ENCODE measurements at regions not wholly inside any gene's neighbourhood (a gene's known extent, or its start where the extent isn't known, plus 50 kb on each side); places are given as distances from the start of the nearest gene placed in this dataset.
"Not testable (repeated sequence)": the region's sequence is repeated elsewhere in the genome, so short reads cannot be mapped to it uniquely, and the experiment has no call there.

DNA sequence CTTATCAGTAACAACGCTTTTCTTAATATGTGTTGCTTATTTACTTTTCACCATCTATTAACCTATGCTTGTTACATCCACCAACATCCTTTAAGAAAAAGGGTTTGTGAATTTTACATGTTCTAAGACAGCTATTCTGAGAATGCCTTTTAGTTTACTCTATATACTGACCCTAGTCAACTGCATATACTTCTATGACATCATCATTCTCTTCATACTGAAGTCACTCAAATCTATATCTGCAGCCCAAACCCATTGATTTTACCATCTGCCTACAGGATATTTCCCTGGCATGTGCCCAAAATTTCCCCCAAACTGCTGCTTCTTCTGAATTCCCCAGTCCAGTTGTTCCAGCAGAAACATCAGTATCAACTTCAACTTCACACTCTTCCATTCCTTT, 94.6 kb upstream of the FAM204A start:
- no peak for DNase-seq (ENCODE audit: low read depth in 4 of 4, low spot score in 2 of 4)

DNA sequence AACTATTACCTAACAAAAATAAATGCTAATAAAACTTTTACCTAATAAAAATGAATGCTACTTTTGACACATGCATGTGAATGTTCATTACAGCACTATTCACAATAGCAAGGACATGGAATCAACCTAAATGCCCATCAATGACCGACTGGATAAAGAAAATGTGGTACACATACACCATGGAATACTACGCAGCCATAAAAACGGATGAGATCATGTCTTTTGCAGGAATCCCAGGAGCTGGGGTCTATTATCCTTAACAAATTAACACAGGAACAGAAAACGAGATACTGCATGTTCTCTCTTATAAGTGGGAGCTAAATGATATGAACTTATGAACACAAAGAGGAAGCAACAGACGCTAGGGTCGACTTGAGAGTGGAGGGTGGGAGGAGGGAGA, 88.1 kb upstream of the FAM204A start:
- no peak for DNase-seq (ENCODE audit: low read depth in 4 of 4, low spot score in 2 of 4)

DNA sequence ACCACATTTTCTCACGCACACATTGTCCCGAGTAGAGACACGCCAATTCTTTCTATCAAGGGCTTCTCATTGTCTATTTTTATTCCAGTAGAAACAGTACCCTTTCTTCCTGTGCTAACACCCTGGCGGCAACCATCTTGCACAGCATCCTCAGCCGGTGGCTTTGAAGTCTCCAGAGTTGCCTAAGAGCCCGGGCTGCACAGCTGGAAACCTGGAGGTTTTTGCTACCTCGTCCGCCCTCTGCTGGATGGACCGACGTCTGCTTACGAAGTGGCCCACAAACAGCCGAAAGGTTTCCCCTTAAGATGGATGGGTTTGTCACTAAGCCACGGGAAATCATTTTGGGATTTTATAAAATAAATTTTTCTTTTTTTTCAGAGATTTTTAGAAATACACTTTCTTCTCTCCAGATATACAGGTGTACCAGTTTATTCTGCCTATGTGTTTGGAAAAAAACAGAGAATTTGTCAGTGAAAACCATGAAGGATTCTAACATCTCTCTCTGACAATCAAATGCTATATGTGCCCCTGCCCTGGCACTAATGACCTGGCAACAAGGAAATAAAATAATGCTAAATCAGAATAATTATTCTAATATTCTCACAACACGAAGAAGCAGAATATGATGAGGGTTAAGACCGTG, 81.8 kb upstream of the FAM204A start:
- peak; percentile 61 to 83 (median 65) for DNase-seq (ENCODE audit: low read depth in 4 of 4, low spot score in 2 of 4)

- no peak for DNase-seq (ENCODE audit: low read depth in 4 of 4, low spot score in 2 of 4)
These were observed 80.1 kb upstream of the FAM204A start for GRCh38 chr10:118422241-118422640.

DNA sequence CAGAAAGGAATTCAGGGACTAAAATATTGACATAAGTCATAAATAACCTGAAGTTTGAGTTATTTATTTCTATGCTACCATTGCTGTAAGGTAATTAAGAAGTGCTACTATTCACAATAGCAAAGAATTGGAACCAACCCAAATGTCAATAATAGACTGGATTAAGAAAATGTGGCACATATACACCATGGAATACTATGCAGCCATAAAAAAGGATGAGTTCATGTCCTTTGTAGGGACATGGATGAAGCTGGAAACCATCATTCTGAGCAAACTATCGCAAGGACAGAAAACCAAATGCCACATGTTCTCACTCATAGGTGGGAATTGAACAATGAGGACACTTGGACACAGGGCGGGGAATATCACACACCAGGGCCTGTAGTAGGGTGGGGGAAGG, 77.9 kb upstream of the FAM204A start:
- DNase-seq (ENCODE audit: low read depth in 4 of 4, low spot score in 2 of 4): not testable (repeated sequence)

GRCh38 chr10:118412932-118413331, 70.8 kb upstream of the FAM204A start:
- DNase-seq (ENCODE audit: low read depth in 4 of 4, low spot score in 2 of 4): no peak

- DNase-seq (ENCODE audit: low read depth in 4 of 4, low spot score in 2 of 4): no peak
These were observed 70.1 kb upstream of the FAM204A start for GRCh38 chr10:118412132-118412760.

DNA sequence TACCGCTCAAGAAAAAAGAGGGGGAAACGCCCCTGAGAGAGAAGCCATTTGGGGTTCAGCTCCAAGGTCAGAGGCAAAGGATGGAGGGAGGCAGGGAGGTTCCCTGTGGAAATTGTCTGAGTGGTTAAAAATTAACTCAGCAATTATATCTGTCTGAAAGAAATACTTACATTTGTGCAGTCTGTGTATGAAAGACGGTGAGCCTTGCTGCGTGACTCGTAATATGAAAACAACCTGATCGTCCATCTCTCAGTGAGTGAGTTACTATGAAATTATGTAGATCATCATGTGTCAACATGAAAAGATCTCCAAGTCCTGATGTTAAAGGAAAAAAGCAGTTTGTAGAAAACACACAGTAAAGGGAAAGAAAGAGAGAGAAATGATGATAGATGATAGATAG, 67.2 kb upstream of the FAM204A start:
- DNase-seq (ENCODE audit: low read depth in 4 of 4, low spot score in 2 of 4): no peak

DNA sequence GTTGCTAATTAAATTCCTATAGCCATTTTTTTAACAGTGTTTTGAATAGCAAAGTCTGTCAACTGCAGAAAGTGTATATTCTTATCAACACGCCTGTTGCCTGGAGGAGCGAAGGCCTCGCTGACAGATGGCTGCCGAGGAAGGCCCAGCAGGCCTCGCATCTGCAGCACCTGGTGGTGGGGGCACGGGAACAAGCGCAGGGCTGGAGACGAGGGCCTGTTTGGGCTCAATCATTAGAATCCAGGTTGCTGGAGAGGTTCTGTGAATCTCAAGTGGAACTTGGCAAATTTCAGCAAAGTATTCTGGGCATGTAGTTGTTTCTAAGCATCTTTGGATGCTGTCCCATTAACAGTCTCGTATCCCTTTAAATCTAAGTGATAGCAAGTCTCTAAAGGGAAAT, 66.1 kb upstream of the FAM204A start:
- DNase-seq (ENCODE audit: low read depth in 4 of 4, low spot score in 2 of 4): no peak

DNA sequence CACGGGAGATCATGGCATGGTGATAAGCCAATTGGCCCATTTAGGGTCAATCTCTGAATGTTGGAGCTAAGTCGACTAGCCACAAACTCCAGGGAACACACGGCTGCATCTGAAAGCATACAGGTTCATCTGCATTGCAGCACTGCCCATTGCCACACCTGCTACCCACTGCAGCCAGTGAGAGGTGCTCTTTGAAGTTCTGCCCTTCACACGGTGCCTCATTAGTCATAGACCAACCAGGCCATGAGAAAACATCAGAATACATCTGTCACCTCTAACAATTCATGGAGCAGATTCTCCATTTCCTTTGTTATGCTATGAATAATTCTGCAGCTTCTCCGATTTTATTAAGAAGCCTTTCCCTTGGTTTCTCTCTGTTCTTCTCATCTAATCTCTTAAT, 65.7 kb upstream of the FAM204A start:
- DNase-seq (ENCODE audit: low read depth in 4 of 4, low spot score in 2 of 4): no peak

DNA sequence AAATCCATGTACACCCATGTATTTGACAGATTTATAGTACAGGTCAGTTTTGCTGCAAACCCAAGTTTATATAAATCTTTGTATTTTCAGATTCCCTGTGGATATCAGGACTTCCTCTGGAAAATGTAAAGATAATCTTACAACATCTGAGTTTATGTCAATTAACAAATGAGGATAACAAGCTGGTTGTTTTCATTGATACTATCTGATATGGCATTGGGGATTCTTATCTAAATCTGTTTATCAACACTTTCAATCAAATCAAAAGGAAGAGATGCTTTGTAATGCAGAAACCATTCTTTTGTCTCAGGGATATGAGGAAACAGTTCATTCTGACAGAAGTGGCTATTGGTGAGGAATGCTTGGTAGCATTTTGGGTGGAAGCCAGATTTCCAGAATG, 64.9 kb upstream of the FAM204A start:
- DNase-seq (ENCODE audit: low read depth in 4 of 4, low spot score in 2 of 4): no peak

GRCh38 chr10:118405928-118406327, 63.8 kb upstream of the FAM204A start:
- no peak for DNase-seq (ENCODE audit: low read depth in 4 of 4, low spot score in 2 of 4)

DNA sequence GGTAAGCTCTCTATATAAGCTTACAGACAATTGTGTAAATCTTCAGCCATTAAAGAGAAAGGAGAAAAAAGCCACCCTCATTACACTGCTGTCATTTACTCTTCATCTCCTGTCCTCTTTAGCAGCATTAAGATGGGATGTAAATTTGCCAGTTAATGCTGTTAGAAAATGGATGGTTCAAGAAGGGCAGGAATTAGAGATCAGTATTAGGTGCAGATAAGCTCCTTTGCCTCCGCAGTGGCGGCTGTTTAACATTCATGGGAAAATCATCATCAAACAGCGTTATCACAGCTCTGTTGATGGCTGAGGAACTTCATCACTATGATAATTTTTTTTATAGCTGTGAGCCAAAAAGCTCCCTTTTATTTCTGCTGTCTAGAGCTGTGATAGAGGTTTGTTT, 61.8 kb upstream of the FAM204A start:
- DNase-seq (ENCODE audit: low read depth in 4 of 4, low spot score in 2 of 4): no peak

DNA sequence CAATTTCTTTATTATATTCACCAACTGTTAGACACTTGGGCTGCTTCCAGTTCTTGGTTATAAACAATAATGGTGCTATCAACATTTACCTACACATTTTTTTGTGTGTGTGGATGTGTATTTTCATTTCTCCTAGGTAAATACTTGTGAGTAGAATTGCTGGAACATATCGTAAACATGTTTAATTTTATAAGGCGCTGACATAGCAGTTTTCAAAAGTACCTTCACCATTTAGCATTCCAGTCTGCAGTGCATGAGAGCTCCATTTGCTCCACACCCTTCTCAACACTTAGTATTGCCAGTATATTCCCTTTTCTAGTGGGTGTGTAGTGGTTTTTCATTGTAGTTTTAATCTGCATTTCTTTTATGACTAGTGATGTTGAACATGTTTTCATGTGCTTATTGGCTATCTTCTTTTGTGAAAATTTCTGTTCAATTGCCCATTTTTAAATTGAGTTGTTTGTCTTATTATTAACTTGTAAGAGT, 59.6 kb upstream of the FAM204A start:
- no peak for DNase-seq (ENCODE audit: low read depth in 4 of 4, low spot score in 2 of 4)

GRCh38 chr10:118397391-118397790, 55.3 kb upstream of the FAM204A start:
- no peak for DNase-seq (ENCODE audit: low read depth in 4 of 4, low spot score in 2 of 4)

DNA sequence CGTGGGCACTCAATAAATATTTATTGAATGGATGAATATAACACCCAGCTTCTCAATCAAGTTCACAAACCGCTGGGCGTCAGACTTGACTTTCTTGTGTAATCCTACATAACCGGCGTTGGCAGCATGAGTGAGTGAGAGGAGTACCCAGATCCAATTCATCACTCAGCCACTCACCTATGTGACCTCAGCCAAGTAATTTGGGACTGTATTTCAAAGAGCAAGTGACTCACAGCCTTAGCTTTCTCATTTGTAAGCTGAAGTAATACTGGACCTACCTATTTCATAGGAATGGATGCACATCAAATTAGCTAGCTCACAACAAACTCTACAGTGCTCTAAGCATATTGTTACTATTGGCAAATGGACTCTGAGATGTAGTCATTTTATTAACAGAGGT, 53.8 kb upstream of the FAM204A start:
- DNase-seq (ENCODE audit: low read depth in 4 of 4, low spot score in 2 of 4): no peak

DNA sequence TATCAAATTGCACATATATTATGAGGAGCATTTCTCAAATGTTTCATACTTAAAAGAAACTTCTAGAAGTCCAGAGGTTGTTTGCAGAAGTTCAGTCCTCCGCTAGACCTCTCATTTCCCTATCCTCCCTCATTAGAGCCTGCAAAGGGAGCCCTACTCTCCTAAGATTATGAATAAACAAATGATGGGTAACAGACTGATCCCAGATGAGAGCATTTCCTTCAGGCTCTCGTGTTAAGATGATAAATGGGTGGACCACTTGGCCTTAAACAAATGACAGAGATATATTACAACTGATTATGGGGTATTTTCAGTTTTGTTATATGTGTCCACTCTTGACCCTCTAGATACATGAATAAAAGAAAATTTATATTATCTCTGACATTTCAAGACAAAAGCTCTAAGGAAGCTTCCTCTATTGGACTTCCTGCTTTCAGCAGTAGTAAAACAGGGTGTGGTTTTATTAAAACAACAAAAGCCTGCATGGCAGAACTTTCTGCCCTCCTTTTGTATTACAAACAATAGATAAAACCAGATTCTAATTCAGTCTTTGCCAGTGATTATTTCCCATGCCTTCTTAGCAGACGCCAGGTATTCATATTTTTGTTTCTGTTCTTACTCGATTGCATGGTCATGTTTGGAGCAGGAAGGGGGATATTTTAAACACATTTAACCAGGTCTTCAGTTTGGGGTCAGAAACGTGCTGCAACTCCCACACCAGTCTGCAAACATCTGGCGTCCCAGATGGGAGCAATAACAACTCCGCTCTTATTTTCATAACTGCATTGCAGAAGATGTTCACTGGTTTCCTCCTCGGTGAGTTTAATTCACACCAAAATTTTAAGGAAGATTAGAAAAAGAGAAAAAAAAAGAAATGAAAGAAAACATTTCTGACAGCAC, 52.4 kb upstream of the FAM204A start:
- peak in 1 of 4 donors; percentile 28 for DNase-seq (ENCODE audit: low read depth in 4 of 4, low spot score in 2 of 4)

DNA sequence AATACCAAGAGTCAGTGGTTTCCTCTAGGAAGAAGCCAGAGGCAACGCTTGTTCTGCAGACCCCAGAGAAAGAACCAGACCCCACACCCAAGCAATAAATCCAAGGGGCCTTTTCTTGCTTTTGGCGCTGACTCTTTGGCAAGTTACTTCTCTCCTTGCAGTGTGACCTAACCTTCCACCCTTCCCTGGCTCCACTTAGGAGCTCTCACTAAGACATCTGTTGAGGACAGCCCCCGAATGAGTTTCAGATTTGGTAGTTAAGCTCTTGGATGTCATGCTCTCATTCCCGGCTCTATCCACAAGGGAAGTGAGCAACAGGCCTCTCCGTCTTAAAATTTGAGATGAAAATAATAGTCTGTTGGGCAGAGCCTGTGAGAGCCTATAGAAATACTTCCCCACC, 50.6 kb upstream of the FAM204A start:
- no peak for DNase-seq (ENCODE audit: low read depth in 4 of 4, low spot score in 2 of 4)

Measured in left renal cortex interstitium (tissue), 4 donors.